ENCODE measurements at regions not wholly inside any gene's neighbourhood (a gene's known extent, or its start where the extent isn't known, plus 50 kb on each side); places are given as distances from the start of the nearest gene placed in this dataset.

GRCh38 chr6:150702675-150703074, 103.0 kb downstream of the PLEKHG1 start:
- no peak for TF ChIP-seq CTCF (conservative IDR thresholded peaks at IDR 0.05)
- no peak for TF ChIP-seq EZH2 (IDR thresholded peaks at IDR 0.05; ENCODE audit: low read depth)

Measured in PC-9 (cell line).